ENCODE measurements at regions not wholly inside any gene's neighbourhood (a gene's known extent, or its start where the extent isn't known, plus 50 kb on each side); places are given as distances from the start of the nearest gene placed in this dataset.
"Not testable (repeated sequence)": the region's sequence is repeated elsewhere in the genome, so short reads cannot be mapped to it uniquely, and the experiment has no call there.

- H3K36me3 Mint-ChIP-seq (ENCODE audit: low read depth); DNase-seq; H3K4me3 Mint-ChIP-seq; H3K27me3 Mint-ChIP-seq (ENCODE audit: low read depth); H3K27ac Mint-ChIP-seq; H3K9me3 Mint-ChIP-seq; CTCF ChIA-PET; H3K4me1 Mint-ChIP-seq (ENCODE audit: low read depth); intact Hi-C loops (cut with micrococcal nuclease): not testable (repeated sequence)
These were observed 382.7 kb upstream of the NMUR2 start for GRCh38 chr5:152787709-152788217.

DNA sequence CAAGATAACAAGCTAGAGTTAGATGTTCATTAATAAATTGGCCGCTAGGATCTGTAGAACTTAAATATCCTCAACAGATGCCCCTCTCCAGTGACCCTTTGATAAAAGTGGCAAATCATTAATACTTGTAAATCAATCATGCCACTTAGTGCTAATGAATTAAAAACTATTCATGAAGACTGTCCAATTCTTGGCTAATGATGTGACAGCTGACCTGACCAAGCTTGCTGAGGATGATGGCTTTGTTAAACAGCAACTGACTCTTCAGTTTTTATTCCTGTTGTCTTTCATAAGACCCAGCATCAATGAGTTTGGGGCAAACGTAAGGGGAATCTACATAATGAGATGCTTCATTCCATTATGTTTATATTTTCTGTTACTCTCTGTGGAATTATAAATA, 396.8 kb upstream of the NMUR2 start:
- CTCF ChIA-PET, result no interaction called here
- H3K27ac Mint-ChIP-seq, result no peak overlapping the region
- intact Hi-C loops (cut with micrococcal nuclease), result no loop called here
- no peaks in the 10 kb centered on the region for H3K9me3 Mint-ChIP-seq
- no peaks in the 10 kb centered on the region for H3K4me1 Mint-ChIP-seq (ENCODE audit: low read depth)
- H3K27me3 Mint-ChIP-seq (ENCODE audit: low read depth), result no peaks in the 10 kb centered on the region
- no peak for DNase-seq
- no peaks in the 10 kb centered on the region for H3K36me3 Mint-ChIP-seq (ENCODE audit: low read depth)
- H3K4me3 Mint-ChIP-seq, result no peak overlapping the region

DNA sequence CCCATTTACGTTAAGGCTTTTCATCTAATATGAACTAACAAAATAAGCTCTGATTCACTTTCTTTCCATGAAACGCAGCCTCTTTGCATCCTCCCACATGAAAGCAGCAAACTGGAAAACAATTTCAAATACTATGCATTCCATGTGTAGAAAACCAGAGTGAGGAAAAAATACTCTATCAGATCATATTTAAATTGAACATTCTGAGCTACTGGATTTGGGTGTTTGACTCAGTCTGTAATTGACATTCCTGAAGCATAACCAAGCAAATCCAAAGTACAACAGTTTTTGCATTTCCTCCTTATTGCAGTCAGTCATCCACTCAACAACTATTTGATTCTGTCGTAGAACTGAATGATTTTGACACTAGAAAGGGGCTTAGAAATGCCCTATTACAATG, 399.1 kb upstream of the NMUR2 start:
- intact Hi-C loops (cut with micrococcal nuclease), result no loop called here
- peaks cover 1% of the 10 kb centered on the region for H3K9me3 Mint-ChIP-seq
- no peak overlapping the region for H3K4me3 Mint-ChIP-seq
- H3K27me3 Mint-ChIP-seq (ENCODE audit: low read depth), result no peaks in the 10 kb centered on the region
- H3K36me3 Mint-ChIP-seq (ENCODE audit: low read depth), result no peaks in the 10 kb centered on the region
- no peaks in the 10 kb centered on the region for H3K4me1 Mint-ChIP-seq (ENCODE audit: low read depth)
- CTCF ChIA-PET, result no interaction called here
- H3K27ac Mint-ChIP-seq, result no peak overlapping the region
- DNase-seq, result no peak

DNA sequence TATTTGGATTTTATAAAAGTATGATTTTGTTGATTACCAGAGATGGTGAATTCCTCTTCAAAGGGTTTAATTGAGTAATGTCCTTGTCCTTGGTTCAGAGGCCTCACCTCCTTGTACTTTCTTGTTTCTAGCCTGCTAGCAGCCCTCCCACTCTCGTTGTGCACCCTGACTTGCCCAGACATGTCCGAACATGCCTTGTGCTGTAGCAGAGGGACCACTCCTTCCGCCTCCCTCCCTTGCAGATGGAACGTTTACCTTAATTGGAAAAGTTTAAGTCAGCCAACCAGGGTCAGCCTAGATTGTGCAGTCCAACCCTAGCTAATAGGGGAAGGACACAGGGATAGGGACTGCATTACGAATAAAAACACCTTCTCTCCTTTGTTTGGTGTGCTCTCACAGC, 406.9 kb upstream of the NMUR2 start:
- Mint-ChIP-seq H3K27ac (peak overlapping the region; percentile 7), H3K27me3 (ENCODE audit: low read depth) (no peaks in the 10 kb centered on the region), H3K9me3 (peaks cover 2% of the 10 kb centered on the region), H3K36me3 (ENCODE audit: low read depth) (no peaks in the 10 kb centered on the region), H3K4me3 (no peak overlapping the region), H3K4me1 (ENCODE audit: low read depth) (no peaks in the 10 kb centered on the region)
- peak; percentile 4 for DNase-seq
- intact Hi-C loops (cut with micrococcal nuclease), result no loop called here
- CTCF ChIA-PET, result no interaction called here

DNA sequence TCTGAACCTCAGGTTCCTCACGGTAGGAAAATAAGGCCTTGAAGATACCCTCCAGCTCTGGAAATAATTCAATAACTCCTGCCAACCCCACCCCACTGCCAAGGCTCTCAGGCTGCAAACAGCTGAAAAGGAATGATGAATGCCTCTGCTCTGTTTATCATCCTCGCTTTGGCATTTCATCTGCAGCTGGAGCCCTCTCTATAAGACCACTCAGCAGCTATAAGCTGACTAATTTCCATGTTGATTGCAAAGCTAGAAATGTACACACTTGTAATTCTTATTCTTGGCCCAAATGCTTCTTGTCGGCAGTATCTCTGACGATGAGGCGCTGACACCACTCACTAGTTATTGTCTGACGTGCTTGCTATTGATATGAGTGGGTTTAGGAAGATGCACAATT, 408.4 kb upstream of the NMUR2 start:
- intact Hi-C loops (cut with micrococcal nuclease), result no loop called here
- no peaks in the 10 kb centered on the region for H3K27me3 Mint-ChIP-seq (ENCODE audit: low read depth)
- peaks cover 2% of the 10 kb centered on the region for H3K9me3 Mint-ChIP-seq
- no peak for DNase-seq
- H3K36me3 Mint-ChIP-seq (ENCODE audit: low read depth), result no peaks in the 10 kb centered on the region
- no peak overlapping the region for H3K4me3 Mint-ChIP-seq
- no peaks in the 10 kb centered on the region for H3K4me1 Mint-ChIP-seq (ENCODE audit: low read depth)
- H3K27ac Mint-ChIP-seq, result no peak overlapping the region
- CTCF ChIA-PET, result no interaction called here

DNA sequence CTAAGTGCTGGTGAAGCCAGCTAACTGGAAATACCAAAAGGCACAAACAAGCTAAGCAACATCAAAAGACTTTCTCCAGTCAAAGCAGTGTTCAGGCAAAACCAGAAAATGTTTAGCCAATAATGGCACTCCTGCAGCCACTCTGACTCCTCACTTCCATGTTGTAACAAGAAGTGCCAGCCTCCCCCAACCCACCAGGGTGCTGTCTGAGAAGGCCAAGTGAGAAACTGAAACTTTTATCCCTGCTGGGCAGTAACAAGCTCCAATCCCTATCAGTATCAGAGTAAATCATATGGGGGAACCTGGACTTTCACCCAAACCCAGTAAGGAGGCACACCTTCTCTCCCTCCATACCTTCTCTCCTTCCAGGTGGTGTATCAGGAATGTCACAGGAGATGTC, 414.8 kb upstream of the NMUR2 start:
- Mint-ChIP-seq H3K4me3 (no peak overlapping the region), H3K36me3 (ENCODE audit: low read depth) (no peaks in the 10 kb centered on the region), H3K27me3 (ENCODE audit: low read depth) (no peaks in the 10 kb centered on the region), H3K27ac (no peak overlapping the region), H3K4me1 (ENCODE audit: low read depth) (no peaks in the 10 kb centered on the region), H3K9me3 (peaks cover 2% of the 10 kb centered on the region)
- CTCF ChIA-PET, result no interaction called here
- intact Hi-C loops (cut with micrococcal nuclease), result no loop called here
- no peak for DNase-seq

- Mint-ChIP-seq H3K27ac (no peak overlapping the region), H3K27me3 (ENCODE audit: low read depth) (no peaks in the 10 kb centered on the region), H3K36me3 (ENCODE audit: low read depth) (no peaks in the 10 kb centered on the region), H3K4me1 (ENCODE audit: low read depth) (no peaks in the 10 kb centered on the region), H3K9me3 (peaks cover 7% of the 10 kb centered on the region), H3K4me3 (no peak overlapping the region)
- CTCF ChIA-PET, result no interaction called here
- DNase-seq, result no peak
- intact Hi-C loops (cut with micrococcal nuclease), result no loop called here
These were observed 419.2 kb upstream of the NMUR2 start for GRCh38 chr5:152824316-152824715.

- Mint-ChIP-seq H3K36me3 (ENCODE audit: low read depth) (no peaks in the 10 kb centered on the region), H3K4me1 (ENCODE audit: low read depth) (no peaks in the 10 kb centered on the region), H3K27ac (no peak overlapping the region), H3K9me3 (peaks cover 5% of the 10 kb centered on the region), H3K4me3 (no peak overlapping the region), H3K27me3 (ENCODE audit: low read depth) (no peaks in the 10 kb centered on the region)
- CTCF ChIA-PET, result no interaction called here
- intact Hi-C loops (cut with micrococcal nuclease), result no loop called here
- no peak for DNase-seq
These were observed 433.2 kb upstream of the NMUR2 start for GRCh38 chr5:152838241-152838786.

GRCh38 chr5:152844713-152845112, 439.6 kb upstream of the NMUR2 start:
- no peaks in the 10 kb centered on the region for H3K36me3 Mint-ChIP-seq (ENCODE audit: low read depth)
- H3K9me3 Mint-ChIP-seq, result no peaks in the 10 kb centered on the region
- intact Hi-C loops (cut with micrococcal nuclease), result no loop called here
- no peak for DNase-seq
- H3K4me3 Mint-ChIP-seq, result no peak overlapping the region
- H3K27me3 Mint-ChIP-seq (ENCODE audit: low read depth), result no peaks in the 10 kb centered on the region
- CTCF ChIA-PET, result no interaction called here
- H3K4me1 Mint-ChIP-seq (ENCODE audit: low read depth), result no peaks in the 10 kb centered on the region
- H3K27ac Mint-ChIP-seq, result no peak overlapping the region

GRCh38 chr5:152853361-152853760, 448.3 kb upstream of the NMUR2 start:
- peaks cover 2% of the 10 kb centered on the region for H3K9me3 Mint-ChIP-seq
- H3K36me3 Mint-ChIP-seq (ENCODE audit: low read depth), result no peaks in the 10 kb centered on the region
- H3K4me1 Mint-ChIP-seq (ENCODE audit: low read depth), result no peaks in the 10 kb centered on the region
- no peaks in the 10 kb centered on the region for H3K27me3 Mint-ChIP-seq (ENCODE audit: low read depth)
- no peak overlapping the region for H3K27ac Mint-ChIP-seq
- CTCF ChIA-PET, result no interaction called here
- no peak for DNase-seq
- H3K4me3 Mint-ChIP-seq, result no peak overlapping the region
- intact Hi-C loops (cut with micrococcal nuclease), result no loop called here

GRCh38 chr5:152855441-152855840, 450.4 kb upstream of the NMUR2 start:
- CTCF ChIA-PET, result no interaction called here
- Mint-ChIP-seq H3K36me3 (ENCODE audit: low read depth) (no peaks in the 10 kb centered on the region), H3K9me3 (peaks cover 2% of the 10 kb centered on the region), H3K4me3 (no peak overlapping the region), H3K27ac (no peak overlapping the region), H3K27me3 (ENCODE audit: low read depth) (no peaks in the 10 kb centered on the region), H3K4me1 (ENCODE audit: low read depth) (no peaks in the 10 kb centered on the region)
- no peak for DNase-seq
- intact Hi-C loops (cut with micrococcal nuclease), result no loop called here

DNA sequence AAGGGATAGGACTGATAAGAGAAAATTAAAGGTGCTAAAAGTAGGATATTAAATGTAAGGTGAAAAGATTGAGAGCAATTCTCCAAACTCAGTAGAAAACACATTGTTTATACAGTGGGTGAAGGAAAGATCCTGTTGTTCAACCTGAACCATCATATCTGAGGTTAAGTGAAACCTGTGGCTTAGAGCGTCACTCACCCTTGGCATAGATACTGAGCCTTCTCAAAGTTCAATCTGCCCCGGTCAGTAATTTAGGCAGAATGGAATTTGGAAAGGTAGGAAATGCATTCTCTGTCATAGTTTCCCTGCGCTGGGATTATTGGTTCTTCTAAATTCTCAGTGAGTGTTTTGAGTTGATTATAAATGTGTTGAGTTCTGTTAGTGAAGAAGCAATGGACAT, 456.2 kb upstream of the NMUR2 start:
- Mint-ChIP-seq H3K36me3 (ENCODE audit: low read depth) (no peaks in the 10 kb centered on the region), H3K27ac (no peak overlapping the region), H3K9me3 (no peaks in the 10 kb centered on the region), H3K4me1 (ENCODE audit: low read depth) (no peaks in the 10 kb centered on the region), H3K4me3 (no peak overlapping the region), H3K27me3 (ENCODE audit: low read depth) (no peaks in the 10 kb centered on the region)
- DNase-seq, result no peak
- intact Hi-C loops (cut with micrococcal nuclease), result no loop called here
- CTCF ChIA-PET, result no interaction called here

GRCh38 chr5:152864447-152864846, 459.4 kb upstream of the NMUR2 start:
- Mint-ChIP-seq H3K27ac (no peak overlapping the region), H3K27me3 (ENCODE audit: low read depth) (no peaks in the 10 kb centered on the region), H3K4me1 (ENCODE audit: low read depth) (no peaks in the 10 kb centered on the region), H3K36me3 (ENCODE audit: low read depth) (no peaks in the 10 kb centered on the region), H3K4me3 (no peak overlapping the region), H3K9me3 (peaks cover 3% of the 10 kb centered on the region)
- intact Hi-C loops (cut with micrococcal nuclease), result no loop called here
- DNase-seq, result no peak
- CTCF ChIA-PET, result no interaction called here

DNA sequence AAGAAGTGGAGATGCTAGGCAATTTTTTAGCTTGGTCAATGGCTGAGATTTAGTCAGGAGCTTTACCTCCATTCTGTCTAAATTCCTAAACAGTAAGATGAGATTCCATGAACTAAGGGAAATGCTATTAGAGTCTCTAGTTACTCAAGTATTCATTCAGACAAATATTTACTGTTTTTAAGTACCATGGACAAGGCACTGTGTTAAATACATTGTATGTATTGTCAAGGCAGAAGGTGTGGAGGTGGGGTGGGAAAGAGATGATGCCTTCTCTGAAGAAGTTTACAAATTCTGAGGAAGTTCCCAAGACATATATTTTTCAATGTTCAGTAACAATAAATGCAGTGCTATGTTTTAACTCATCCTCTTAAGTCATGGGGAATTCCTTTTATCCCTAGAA, 459.9 kb upstream of the NMUR2 start:
- intact Hi-C loops (cut with micrococcal nuclease), result no loop called here
- Mint-ChIP-seq H3K27me3 (ENCODE audit: low read depth) (no peaks in the 10 kb centered on the region), H3K4me1 (ENCODE audit: low read depth) (no peaks in the 10 kb centered on the region), H3K36me3 (ENCODE audit: low read depth) (no peaks in the 10 kb centered on the region), H3K4me3 (no peak overlapping the region), H3K9me3 (peaks cover 3% of the 10 kb centered on the region), H3K27ac (no peak overlapping the region)
- CTCF ChIA-PET, result no interaction called here
- no peak for DNase-seq

All from activated naive CD4-positive, alpha-beta T cell treated with anti-CD3 and anti-CD28 coated beads for 36 hours (primary cell).